SW 1271 (cell line): ENCODE measurements at regions not wholly inside any gene's neighbourhood (a gene's known extent, or its start where the extent isn't known, plus 50 kb on each side); places are given as distances from the start of the nearest gene placed in this dataset.

ENCODE experiments used
- DNase-seq, 2 experiments: peaks; one replicate each; lab custom pipeline; 2025; lab: John Stamatoyannopoulos, UW

GRCh38 chr1:58367217-58367616, 179.3 kb downstream of the OMA1 start:
- no peak for DNase-seq

- DNase-seq: no peak
Observed at GRCh38 chr1:58365328-58365727, 181.2 kb downstream of the OMA1 start.

GRCh38 chr1:58363585-58363984, 182.9 kb downstream of the OMA1 start:
- DNase-seq: no peak

- DNase-seq: no peak
Observed at GRCh38 chr1:58361134-58361533, 185.4 kb downstream of the OMA1 start.

- DNase-seq: no peak
Observed at GRCh38 chr1:58358346-58358745, 188.2 kb downstream of the OMA1 start.

GRCh38 chr1:58356402-58356801, 190.1 kb downstream of the OMA1 start:
- no peak for DNase-seq

- DNase-seq: no peak
Observed at GRCh38 chr1:58353168-58353567, 193.4 kb downstream of the OMA1 start.

- DNase-seq: no peak
Observed at GRCh38 chr1:58352476-58353092, 193.9 kb downstream of the OMA1 start.

- no peak for DNase-seq
Observed at GRCh38 chr1:58346036-58346355, 200.5 kb downstream of the OMA1 start.

- DNase-seq: no peak
Observed at GRCh38 chr1:58345215-58346035, 201.1 kb downstream of the OMA1 start.

GRCh38 chr1:58340185-58340584, 206.3 kb downstream of the OMA1 start:
- no peak for DNase-seq

- no peak for DNase-seq
Observed at GRCh38 chr1:58338081-58338480, 208.4 kb downstream of the OMA1 start.

- no peak for DNase-seq
Observed at GRCh38 chr1:58333511-58333910, 213.0 kb downstream of the OMA1 start.

GRCh38 chr1:58331156-58331555, 215.4 kb downstream of the OMA1 start:
- DNase-seq: no peak

GRCh38 chr1:58325866-58326265, 220.7 kb downstream of the OMA1 start:
- no peak for DNase-seq

GRCh38 chr1:58324558-58324957, 222.0 kb downstream of the OMA1 start:
- DNase-seq: no peak

GRCh38 chr1:58318157-58319005, 228.1 kb downstream of the OMA1 start:
- DNase-seq: no peak

- no peak for DNase-seq
Observed at GRCh38 chr1:58317694-58318093, 228.8 kb downstream of the OMA1 start.

- DNase-seq: no peak
Observed at GRCh38 chr1:58317086-58317485, 229.4 kb downstream of the OMA1 start.

GRCh38 chr1:58316141-58316540, 230.4 kb downstream of the OMA1 start:
- no peak for DNase-seq

- no peak for DNase-seq
Observed at GRCh38 chr1:58312971-58313563, 233.5 kb downstream of the OMA1 start.

- no peak for DNase-seq
Observed at GRCh38 chr1:58312461-58312860, 234.1 kb downstream of the OMA1 start.

GRCh38 chr1:58310881-58311280, 235.6 kb downstream of the OMA1 start:
- no peak for DNase-seq
